A549 (cell line): ENCODE measurements at regions not wholly inside any gene's neighbourhood (a gene's known extent, or its start where the extent isn't known, plus 50 kb on each side); places are given as distances from the start of the nearest gene placed in this dataset.
A peak's percentile ranks its signal among the peaks of the same experiment; 100 is the strongest.

Experiments
- ATAC-seq, 2 experiments: fragments of 200-7000 bp in 1 of 2; fragments of >200 bp in 1 of 2; cut with Nextera tagmentation in 1 of 2; cut with Tn5 transposase in 1 of 2; 3 replicates each; pipeline versions ENCODE4 v1.8.0 to v1.9.1; 2018 to 2020; ENCODE audit warnings: mild to moderate bottlenecking in 1 of 2, moderate library complexity in 1 of 2
- CTCF ChIA-PET: fragments of 300-600 bp; sonication (Branson Sonifier 250); formaldehyde crosslinking; extraction: SDS; loops from one replicate; lab custom pipeline; 2021; ENCODE audit warnings: antibody characterized with exemption, inconsistent platforms; lab: Yijun Ruan, JAX
- POLR2A ChIA-PET: fragments of 350-600 bp; formaldehyde crosslinking; extraction: SDS; loops from one replicate; lab custom pipeline; 2021; ENCODE audit warnings: antibody characterized with exemption, inconsistent platforms; lab: Yijun Ruan, JAX
- DNase-seq, 2 experiments: peaks; one replicate each; pipeline versions ENCODE4 v3.0.0 to v3.0.0-alpha.2; 2011 to 2016; ENCODE audit warnings: low read depth in 1 of 2, low spot score in 1 of 2
- FAIRE-seq: peaks from 2 replicates; lab custom pipeline; 2011; peaks lifted over from hg19 to GRCh38; lab: Jason Lieb, UNC
- H3K27ac ChIP-seq, 2 experiments: fragments of >200 bp; sonication (Bioruptor Twin); formaldehyde crosslinking; 3 replicates each; pipeline ENCODE4 v1.5.1; 2016 to 2017
- H3K4me1 ChIP-seq: fragments of >200 bp; sonication (Bioruptor Twin); formaldehyde crosslinking; 3 replicates; pipeline ENCODE4 v1.6.1; 2016
- H3K4me2 ChIP-seq: fragments of >200 bp; sonication (Bioruptor Twin); formaldehyde crosslinking; 3 replicates; pipeline ENCODE4 v1.6.1; 2016
- H3K4me3 ChIP-seq: fragments of >200 bp; sonication (Bioruptor Twin); formaldehyde crosslinking; 3 replicates; pipeline ENCODE4 v1.5.1; 2016
- H3K9me3 ChIP-seq: fragments of >200 bp; sonication (Bioruptor Twin); formaldehyde crosslinking; 3 replicates; pipeline ENCODE4 v1.6.1; 2016
- CBX8 ChIP-seq: fragments of 200-600 bp; sonication (generic); IDR thresholded peaks from 2 replicates; pipeline ENCODE4 v1.6.1; 2016
- CHD2 ChIP-seq: fragments of 150-350 bp; IDR thresholded peaks from 2 replicates; pipeline ENCODE4 v1.6.1; 2014; ENCODE audit warnings: low read length; ENCODE audit not compliant: partially characterized antibody
- E2F6 ChIP-seq: IDR thresholded peaks from 2 replicates; pipeline ENCODE4 v1.6.1; 2012; ENCODE audit warnings: low read depth, borderline replicate concordance
- FOSB ChIP-seq: fragments of 250-450 bp; sonication (Bioruptor Pico); IDR thresholded peaks from 2 replicates; pipeline ENCODE4 v1.5.0; 2020; ENCODE audit warnings: mild to moderate bottlenecking, moderate library complexity
- HMGXB4 ChIP-seq: fragments of 250-450 bp; sonication (Bioruptor Pico); IDR thresholded peaks from 2 replicates; pipeline ENCODE4 v1.5.0; 2021; ENCODE audit warnings: mild to moderate bottlenecking, moderate library complexity, borderline replicate concordance
- JUNB ChIP-seq: fragments of >200 bp; sonication (Bioruptor Twin); formaldehyde crosslinking; IDR thresholded peaks from 2 replicates; pipeline ENCODE4 v1.6.1; 2016
- MAZ ChIP-seq: fragments of 150-350 bp; IDR thresholded peaks from 2 replicates; pipeline ENCODE4 v1.6.1; 2014; ENCODE audit warnings: antibody characterized with exemption, low read depth, low read length, borderline replicate concordance
- NFE2L2 ChIP-seq: fragments of 150-350 bp; conservative IDR thresholded peaks from 2 replicates; pipeline ENCODE4 v1.6.1; 2014; ENCODE audit warnings: low read length
- RCOR1 ChIP-seq: fragments of 150-350 bp; IDR thresholded peaks from 2 replicates; pipeline ENCODE4 v1.6.1; 2014; ENCODE audit warnings: antibody characterized with exemption, low read length, low read depth
- RNF2 ChIP-seq: fragments of 200-600 bp; sonication (generic); IDR thresholded peaks from 2 replicates; pipeline ENCODE4 v1.6.1; 2016; ENCODE audit warnings: low read depth, mild to moderate bottlenecking, antibody characterized with exemption, moderate library complexity, borderline replicate concordance
- TFCP2L1 ChIP-seq: fragments of 250-450 bp; sonication (Bioruptor Pico); IDR thresholded peaks from 2 replicates; pipeline ENCODE4 v1.5.0; 2021; ENCODE audit warnings: mild to moderate bottlenecking
- WGBS: methylation state at CpG from one replicate; pipeline ENCODE4 v1.1.6; 2017; ENCODE audit errors: missing lambda C conversion rate; 5-methylcytosine and 5-hydroxymethylcytosine counted together

- CTCF ChIA-PET, result interaction anchor here (1.0 kb wide), 1 partner anchor 11 kb away, joined by 3 read pairs; no protein-coding TSS in a partner anchor
- POLR2A ChIA-PET, result no interaction called here
- Histone ChIP-seq H3K4me3 (no peak overlapping the region), H3K9me3 (no peaks in the 10 kb centered on the region), H3K27ac (no peak overlapping the region), H3K4me2 (no peak overlapping the region), H3K4me1 (no peaks in the 10 kb centered on the region)
- under 1% methylated on average over 6 of the region's 7 CpGs for WGBS
- peak in 1 of 2 experiments; percentile 1 for DNase-seq
- TF ChIP-seq MAZ (no peak), FOSB (CRISPR knock-in tag) (no peak), HMGXB4 (CRISPR knock-in tag) (no peak), RNF2 (no peak), TFCP2L1 (CRISPR knock-in tag) (no peak), CBX8 (no peak), NFE2L2 (no peak), RCOR1 (no peak), E2F6 (no peak), CHD2 (no peak), JUNB (no peak)
- FAIRE-seq, result no peak
- ATAC-seq, result no peak
Measured at GRCh38 chr11:55719608-55720160, 53.6 kb upstream of the OR5D13 start.
